HG02588 (cell line): ENCODE measurements at regions not wholly inside any gene's neighbourhood (a gene's known extent, or its start where the extent isn't known, plus 50 kb on each side); places are given as distances from the start of the nearest gene placed in this dataset.

Experiments
- ATAC-seq: cut with Tn5 transposase; IDR thresholded peaks from one replicate; pipeline ENCODE4 v1.9.1; 2021; ENCODE audit warnings: mild to moderate bottlenecking, moderate library complexity; ENCODE audit not compliant: unreplicated experiment

- no peak for ATAC-seq
Observed at GRCh38 chr2:221270806-221271205, 301.3 kb downstream of the EPHA4 start.

DNA sequence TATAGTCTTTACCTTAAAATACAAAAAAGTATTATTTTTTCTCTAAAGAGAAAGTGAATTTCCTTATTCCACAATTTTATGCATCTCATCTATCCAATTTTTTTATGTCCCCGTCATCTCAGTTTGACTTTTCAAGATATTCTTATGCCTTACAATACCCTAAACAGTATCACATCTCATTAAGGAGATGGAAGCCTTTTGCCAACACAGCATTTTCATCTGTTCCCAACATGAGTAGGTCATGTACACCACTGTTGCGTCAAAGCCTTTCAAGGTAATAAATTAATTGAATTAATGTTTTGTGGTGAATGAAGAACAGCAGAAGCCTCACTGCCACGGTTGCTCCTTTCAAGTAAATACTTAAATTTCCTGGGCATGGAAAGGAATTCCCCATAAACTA lies 299.4 kb downstream of the EPHA4 start:
- ATAC-seq, result no peak

DNA sequence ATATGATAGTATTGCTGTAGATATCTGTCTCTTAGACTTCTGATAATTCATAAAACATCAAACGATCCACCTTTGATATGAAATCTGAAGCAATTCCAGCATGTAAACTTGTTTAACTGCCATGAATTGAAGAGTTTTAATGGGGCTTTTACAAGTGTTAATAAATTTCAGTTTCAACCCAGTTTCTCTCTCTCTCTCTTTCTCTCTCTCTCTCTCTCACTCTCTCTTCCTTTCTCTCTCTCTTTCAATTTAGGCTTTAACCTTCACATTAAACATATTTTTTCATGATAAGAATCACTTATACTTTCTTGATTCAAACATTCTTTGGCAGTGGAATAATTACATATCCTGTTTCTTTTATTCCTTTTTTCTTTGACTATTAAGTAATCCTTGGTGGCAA lies 296.1 kb downstream of the EPHA4 start:
- no peak for ATAC-seq

DNA sequence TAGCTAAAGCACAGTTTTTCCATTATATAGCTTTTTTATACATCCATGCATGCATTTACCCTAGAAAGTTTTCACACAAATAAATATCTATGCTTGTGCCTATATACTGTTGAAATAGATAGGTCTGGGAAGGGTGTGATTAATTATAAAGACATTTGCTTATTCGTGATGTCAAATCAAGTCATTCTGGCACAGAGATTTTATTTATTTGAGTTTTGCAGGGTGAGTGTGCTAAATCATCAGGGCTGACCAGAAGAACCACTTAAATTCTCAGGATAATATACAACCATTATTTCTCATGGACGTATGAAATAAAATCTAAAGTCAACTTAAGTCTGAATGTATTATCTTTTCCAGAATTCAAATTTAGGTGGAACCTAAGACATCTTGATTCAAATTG lies 295.5 kb downstream of the EPHA4 start:
- ATAC-seq, result no peak

DNA sequence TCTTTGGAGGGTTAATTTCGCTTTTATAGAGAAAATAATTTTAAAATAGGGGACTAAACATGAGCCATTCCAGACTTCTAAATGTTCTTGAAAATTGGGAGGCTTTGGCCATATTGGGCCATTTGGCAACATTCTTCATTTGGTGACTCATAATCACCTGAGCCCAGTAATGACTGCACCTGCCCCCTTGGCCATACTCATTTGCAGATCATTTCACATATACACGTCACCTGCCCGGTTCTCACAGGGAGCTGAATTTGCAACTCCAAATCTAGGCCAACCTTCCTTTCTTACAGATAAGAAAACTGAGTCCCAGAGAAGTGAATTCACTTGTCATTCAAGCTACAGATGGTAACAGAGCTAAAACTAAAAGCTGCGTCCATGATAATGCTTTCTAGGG lies 289.7 kb downstream of the EPHA4 start:
- ATAC-seq, result no peak

DNA sequence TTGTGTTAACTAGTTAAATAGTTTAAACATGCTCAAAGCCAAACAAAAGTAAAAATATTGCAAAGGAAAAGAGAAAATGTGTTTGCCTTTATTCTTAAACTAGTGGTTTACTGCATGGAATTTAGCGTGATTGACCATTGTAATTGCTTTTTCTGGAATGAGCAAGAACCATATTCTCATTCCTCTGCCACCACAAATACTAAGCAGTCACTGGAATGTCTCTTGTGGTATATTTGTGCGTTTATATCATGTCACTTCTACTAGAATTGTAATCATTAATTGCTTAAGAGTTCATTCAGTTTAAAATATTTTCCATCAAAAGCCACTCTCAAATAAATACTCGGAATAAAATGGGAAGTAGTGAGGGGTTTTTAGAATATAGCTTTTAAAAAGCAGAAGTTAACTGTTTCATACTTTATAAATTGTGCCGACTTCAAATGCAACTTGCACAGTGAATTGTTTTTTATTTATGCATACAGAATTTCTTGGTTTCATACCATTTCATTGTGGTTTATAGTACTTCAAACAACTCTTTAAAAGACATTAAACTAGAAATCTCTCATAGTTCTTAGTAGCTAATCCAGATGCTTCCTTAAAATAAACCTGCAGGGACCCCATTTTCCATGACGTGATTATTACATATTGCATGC lies 288.1 kb downstream of the EPHA4 start:
- no peak for ATAC-seq

GRCh38 chr2:221285148-221285547 lies 287.0 kb downstream of the EPHA4 start:
- no peak for ATAC-seq

- no peak for ATAC-seq
Observed at GRCh38 chr2:221286406-221286805, 285.7 kb downstream of the EPHA4 start.

GRCh38 chr2:221289389-221289788 lies 282.7 kb downstream of the EPHA4 start:
- ATAC-seq, result no peak

GRCh38 chr2:221289846-221290245 lies 282.3 kb downstream of the EPHA4 start:
- no peak for ATAC-seq

DNA sequence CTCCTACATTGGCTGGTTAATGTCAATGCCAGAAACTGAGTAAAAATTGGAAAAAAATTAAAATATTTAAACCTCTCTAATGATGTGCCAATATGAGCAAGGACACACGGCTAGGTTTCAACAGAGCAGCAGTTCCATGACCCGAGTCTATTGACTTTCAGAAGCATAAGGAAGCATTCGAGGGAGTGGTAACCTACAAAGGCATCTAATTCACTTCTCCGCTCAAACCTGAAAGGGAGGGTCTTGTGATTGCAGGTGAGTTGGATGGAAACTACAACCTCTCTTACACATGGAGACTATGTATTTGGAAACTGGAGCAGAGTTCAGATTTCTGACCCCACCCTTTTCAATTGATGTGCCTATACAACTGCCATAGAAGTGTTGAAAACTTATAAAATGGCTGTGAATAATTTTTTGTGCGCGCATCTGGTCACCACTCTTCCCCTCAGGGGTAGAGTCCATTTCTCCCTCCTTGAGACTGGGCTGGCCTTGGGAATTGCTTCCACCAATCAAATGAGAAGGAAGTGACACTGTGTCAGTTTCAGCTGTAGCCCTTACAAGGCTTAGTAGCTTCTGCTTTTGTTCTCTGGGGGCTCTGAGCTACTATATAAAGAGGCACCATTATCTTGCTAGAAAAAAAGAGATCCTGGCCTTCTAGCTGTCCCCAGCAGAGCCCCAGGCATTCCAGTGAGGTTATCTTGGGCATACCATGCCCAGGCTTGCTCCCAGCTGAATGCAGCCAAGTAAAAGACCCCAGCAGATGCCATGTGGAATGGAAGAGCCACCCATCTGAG lies 278.0 kb downstream of the EPHA4 start:
- ATAC-seq, result no peak

GRCh38 chr2:221304916-221305315 lies 267.2 kb downstream of the EPHA4 start:
- ATAC-seq, result no peak

- ATAC-seq, result no peak
Observed at GRCh38 chr2:221308507-221309066, 263.5 kb downstream of the EPHA4 start.

GRCh38 chr2:221309892-221310583 lies 262.1 kb downstream of the EPHA4 start:
- ATAC-seq, result no peak

GRCh38 chr2:221310730-221311129 lies 261.4 kb downstream of the EPHA4 start:
- ATAC-seq, result no peak

GRCh38 chr2:221312634-221313033 lies 259.5 kb downstream of the EPHA4 start:
- no peak for ATAC-seq

DNA sequence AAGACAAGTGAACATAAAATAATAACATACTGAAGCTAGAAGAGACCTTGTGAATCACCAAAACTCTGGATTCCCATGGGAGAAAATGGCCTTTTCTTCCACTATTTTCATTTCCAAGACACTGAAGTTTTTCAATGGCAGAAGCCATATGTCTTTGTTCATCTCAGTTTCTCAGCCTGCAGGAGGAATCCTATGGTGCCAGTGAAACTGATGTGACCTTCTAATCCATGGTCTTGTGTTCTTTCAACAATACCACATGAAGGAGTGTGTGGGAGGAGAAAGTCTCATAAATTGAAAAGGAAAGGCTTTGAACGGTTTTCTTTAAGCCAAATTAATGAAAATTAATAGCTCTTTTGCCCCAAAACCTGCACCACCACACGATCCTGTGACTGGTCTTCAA lies 257.3 kb downstream of the EPHA4 start:
- ATAC-seq, result no peak

- ATAC-seq, result no peak
Observed at GRCh38 chr2:221318376-221319130, 253.6 kb downstream of the EPHA4 start.

- ATAC-seq, result no peak
Observed at GRCh38 chr2:221322741-221323140, 249.4 kb downstream of the EPHA4 start.

DNA sequence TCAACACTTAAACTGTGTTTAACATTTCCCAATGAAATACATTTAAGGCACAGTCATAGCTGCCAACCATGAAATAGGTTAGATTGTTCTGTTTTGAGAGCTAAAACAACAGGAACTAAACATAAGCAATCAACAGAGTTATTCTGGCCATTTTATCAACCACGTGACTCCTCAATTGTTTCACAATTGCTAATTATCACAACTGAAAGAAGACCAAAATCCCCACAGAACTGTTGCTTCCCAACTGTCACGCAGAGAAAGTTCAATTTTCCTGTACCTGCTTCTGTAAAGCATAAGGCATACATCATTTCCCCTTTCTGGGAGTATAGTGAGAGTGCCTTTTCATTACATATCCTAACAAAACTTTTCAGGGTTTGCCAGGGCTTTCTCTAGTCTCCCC lies 248.6 kb downstream of the EPHA4 start:
- ATAC-seq, result no peak

- ATAC-seq, result no peak
Observed at GRCh38 chr2:221330436-221330835, 241.7 kb downstream of the EPHA4 start.
